ENCODE measurements at regions not wholly inside any gene's neighbourhood (a gene's known extent, or its start where the extent isn't known, plus 50 kb on each side); places are given as distances from the start of the nearest gene placed in this dataset.

DNA sequence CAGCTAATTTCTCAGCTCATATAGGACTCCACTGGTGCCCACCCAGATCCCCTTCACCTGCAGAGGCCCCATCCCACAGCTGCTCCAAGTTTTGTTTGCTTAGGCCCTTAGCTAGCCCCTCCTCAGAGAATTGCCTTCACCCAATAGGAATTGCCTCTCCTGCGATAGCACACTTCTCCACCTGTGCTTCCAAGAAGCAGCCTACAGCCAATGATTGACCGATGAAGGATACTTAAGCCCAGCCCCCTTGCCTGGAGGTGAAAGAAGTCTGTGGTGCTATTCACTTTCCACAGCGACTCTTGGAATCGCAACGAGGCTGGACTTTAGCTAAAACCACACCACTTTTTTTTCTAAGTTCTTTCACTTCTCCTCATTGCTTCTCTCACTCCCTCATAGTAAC is 353.2 kb upstream of the BTBD3 start:
- Histone ChIP-seq H3K9me2 (ENCODE audit: insufficient read depth, low read length) (no peaks in the 10 kb centered on the region), H3K4me3 (ENCODE audit: low read length) (no peak overlapping the region), H3K9ac (ENCODE audit: low read length) (no peak overlapping the region), H3F3A (ENCODE audit: insufficient read depth, low read length, poor library complexity, severe bottlenecking) (no peaks in the 10 kb centered on the region), H3K36me3 (ENCODE audit: insufficient read depth, low read length) (no peaks in the 10 kb centered on the region), H3K79me2 (replicated peaks; ENCODE audit: insufficient read depth, low read length) (no peaks in the 10 kb centered on the region), H4K20me1 (ENCODE audit: insufficient read depth) (no peaks in the 10 kb centered on the region), H2AFZ (ENCODE audit: low read depth, low read length) (no peak overlapping the region), H3K9me3 (ENCODE audit: low read length) (no peaks in the 10 kb centered on the region), H3K4me2 (ENCODE audit: low read length) (no peak overlapping the region), H3K27ac (ENCODE audit: low read length) (no peak overlapping the region), H3K27me3 (ENCODE audit: insufficient read depth, low read depth, low read length) (no peaks in the 10 kb centered on the region)
- TF ChIP-seq MXI1 (conservative IDR thresholded peaks at IDR 0.05; ENCODE audit: poor library complexity, severe bottlenecking) = no peak
- TF ChIP-seq EZH2 (IDR thresholded peaks at IDR 0.05; ENCODE audit: borderline replicate concordance, insufficient read depth, low read length, poor library complexity, severe bottlenecking) = no peak
- no peak for TF ChIP-seq TAF1 (IDR thresholded peaks at IDR 0.05; ENCODE audit: low read depth)
- TF ChIP-seq, protein P1, sequence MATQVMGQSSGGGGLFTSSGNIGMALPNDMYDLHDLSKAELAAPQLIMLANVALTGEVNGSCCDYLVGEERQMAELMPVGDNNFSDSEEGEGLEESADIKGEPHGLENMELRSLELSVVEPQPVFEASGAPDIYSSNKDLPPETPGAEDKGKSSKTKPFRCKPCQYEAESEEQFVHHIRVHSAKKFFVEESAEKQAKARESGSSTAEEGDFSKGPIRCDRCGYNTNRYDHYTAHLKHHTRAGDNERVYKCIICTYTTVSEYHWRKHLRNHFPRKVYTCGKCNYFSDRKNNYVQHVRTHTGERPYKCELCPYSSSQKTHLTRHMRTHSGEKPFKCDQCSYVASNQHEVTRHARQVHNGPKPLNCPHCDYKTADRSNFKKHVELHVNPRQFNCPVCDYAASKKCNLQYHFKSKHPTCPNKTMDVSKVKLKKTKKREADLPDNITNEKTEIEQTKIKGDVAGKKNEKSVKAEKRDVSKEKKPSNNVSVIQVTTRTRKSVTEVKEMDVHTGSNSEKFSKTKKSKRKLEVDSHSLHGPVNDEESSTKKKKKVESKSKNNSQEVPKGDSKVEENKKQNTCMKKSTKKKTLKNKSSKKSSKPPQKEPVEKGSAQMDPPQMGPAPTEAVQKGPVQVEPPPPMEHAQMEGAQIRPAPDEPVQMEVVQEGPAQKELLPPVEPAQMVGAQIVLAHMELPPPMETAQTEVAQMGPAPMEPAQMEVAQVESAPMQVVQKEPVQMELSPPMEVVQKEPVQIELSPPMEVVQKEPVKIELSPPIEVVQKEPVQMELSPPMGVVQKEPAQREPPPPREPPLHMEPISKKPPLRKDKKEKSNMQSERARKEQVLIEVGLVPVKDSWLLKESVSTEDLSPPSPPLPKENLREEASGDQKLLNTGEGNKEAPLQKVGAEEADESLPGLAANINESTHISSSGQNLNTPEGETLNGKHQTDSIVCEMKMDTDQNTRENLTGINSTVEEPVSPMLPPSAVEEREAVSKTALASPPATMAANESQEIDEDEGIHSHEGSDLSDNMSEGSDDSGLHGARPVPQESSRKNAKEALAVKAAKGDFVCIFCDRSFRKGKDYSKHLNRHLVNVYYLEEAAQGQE (IDR thresholded peaks at IDR 0.05; ENCODE audit: borderline replicate concordance) = no peak
- TF ChIP-seq RAD21 (conservative IDR thresholded peaks at IDR 0.05) = no peak
- TF ChIP-seq, protein P2, sequence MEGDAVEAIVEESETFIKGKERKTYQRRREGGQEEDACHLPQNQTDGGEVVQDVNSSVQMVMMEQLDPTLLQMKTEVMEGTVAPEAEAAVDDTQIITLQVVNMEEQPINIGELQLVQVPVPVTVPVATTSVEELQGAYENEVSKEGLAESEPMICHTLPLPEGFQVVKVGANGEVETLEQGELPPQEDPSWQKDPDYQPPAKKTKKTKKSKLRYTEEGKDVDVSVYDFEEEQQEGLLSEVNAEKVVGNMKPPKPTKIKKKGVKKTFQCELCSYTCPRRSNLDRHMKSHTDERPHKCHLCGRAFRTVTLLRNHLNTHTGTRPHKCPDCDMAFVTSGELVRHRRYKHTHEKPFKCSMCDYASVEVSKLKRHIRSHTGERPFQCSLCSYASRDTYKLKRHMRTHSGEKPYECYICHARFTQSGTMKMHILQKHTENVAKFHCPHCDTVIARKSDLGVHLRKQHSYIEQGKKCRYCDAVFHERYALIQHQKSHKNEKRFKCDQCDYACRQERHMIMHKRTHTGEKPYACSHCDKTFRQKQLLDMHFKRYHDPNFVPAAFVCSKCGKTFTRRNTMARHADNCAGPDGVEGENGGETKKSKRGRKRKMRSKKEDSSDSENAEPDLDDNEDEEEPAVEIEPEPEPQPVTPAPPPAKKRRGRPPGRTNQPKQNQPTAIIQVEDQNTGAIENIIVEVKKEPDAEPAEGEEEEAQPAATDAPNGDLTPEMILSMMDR (IDR thresholded peaks at IDR 0.05; ENCODE audit: poor library complexity, severe bottlenecking) = no peak
- no peak for TF ChIP-seq POLR2AphosphoS5 (IDR thresholded peaks at IDR 0.05)
- no peak for TF ChIP-seq EP300 (conservative IDR thresholded peaks at IDR 0.05; ENCODE audit: poor library complexity, severe bottlenecking)
- no peak for TF ChIP-seq SMC3 (conservative IDR thresholded peaks at IDR 0.05; ENCODE audit: poor library complexity)

DNA sequence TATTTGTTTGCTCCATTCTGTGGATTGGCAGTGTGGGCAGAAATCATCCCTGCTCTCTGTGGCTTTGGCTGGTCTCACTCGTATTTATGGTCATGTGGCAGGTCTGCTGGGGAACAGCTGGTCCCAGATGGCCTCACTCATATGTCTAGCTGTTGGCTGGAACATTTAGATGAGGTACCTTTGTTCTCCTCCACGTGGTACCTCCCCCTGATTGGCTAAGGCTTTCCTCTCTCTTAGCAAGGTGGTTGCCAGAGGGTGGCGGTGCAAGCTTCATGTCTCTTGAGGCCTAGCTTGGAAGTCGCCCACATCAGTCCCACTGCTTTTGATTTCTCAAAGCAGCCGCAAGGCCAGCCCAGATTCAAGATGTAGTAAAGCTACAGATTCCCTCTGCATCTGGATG is 348.5 kb upstream of the BTBD3 start:
- Histone ChIP-seq H3K36me3 (ENCODE audit: insufficient read depth, low read length) (no peaks in the 10 kb centered on the region), H3K27ac (ENCODE audit: low read length) (no peak overlapping the region), H3K9ac (ENCODE audit: low read length) (no peak overlapping the region), H3K9me3 (ENCODE audit: low read length) (no peaks in the 10 kb centered on the region), H3K4me2 (ENCODE audit: low read length) (no peak overlapping the region), H4K20me1 (ENCODE audit: insufficient read depth) (no peaks in the 10 kb centered on the region), H3K4me3 (ENCODE audit: low read length) (no peak overlapping the region), H3K27me3 (ENCODE audit: insufficient read depth, low read depth, low read length) (no peaks in the 10 kb centered on the region), H3K9me2 (ENCODE audit: insufficient read depth, low read length) (no peaks in the 10 kb centered on the region), H3K79me2 (replicated peaks; ENCODE audit: insufficient read depth, low read length) (no peaks in the 10 kb centered on the region), H3F3A (ENCODE audit: insufficient read depth, low read length, poor library complexity, severe bottlenecking) (no peaks in the 10 kb centered on the region), H2AFZ (ENCODE audit: low read depth, low read length) (no peak overlapping the region)
- TF ChIP-seq, protein P2 (IDR thresholded peaks at IDR 0.05; ENCODE audit: poor library complexity, severe bottlenecking) = no peak
- no peak for TF ChIP-seq EZH2 (IDR thresholded peaks at IDR 0.05; ENCODE audit: borderline replicate concordance, insufficient read depth, low read length, poor library complexity, severe bottlenecking)
- TF ChIP-seq POLR2AphosphoS5 (IDR thresholded peaks at IDR 0.05) = no peak
- TF ChIP-seq, protein P1 (IDR thresholded peaks at IDR 0.05; ENCODE audit: borderline replicate concordance) = no peak
- TF ChIP-seq RAD21 (conservative IDR thresholded peaks at IDR 0.05) = no peak
- no peak for TF ChIP-seq TAF1 (IDR thresholded peaks at IDR 0.05; ENCODE audit: low read depth)
- no peak for TF ChIP-seq MXI1 (conservative IDR thresholded peaks at IDR 0.05; ENCODE audit: poor library complexity, severe bottlenecking)
- no peak for TF ChIP-seq SMC3 (conservative IDR thresholded peaks at IDR 0.05; ENCODE audit: poor library complexity)
- no peak for TF ChIP-seq EP300 (conservative IDR thresholded peaks at IDR 0.05; ENCODE audit: poor library complexity, severe bottlenecking)

Data from neural cell (in vitro differentiated cells).